HG03045 (cell line): ENCODE measurements at regions not wholly inside any gene's neighbourhood (a gene's known extent, or its start where the extent isn't known, plus 50 kb on each side); places are given as distances from the start of the nearest gene placed in this dataset.
"Not testable (repeated sequence)": the region's sequence is repeated elsewhere in the genome, so short reads cannot be mapped to it uniquely, and the experiment has no call there.

ENCODE experiments used
- ATAC-seq: cut with Tn5 transposase; IDR thresholded peaks from one replicate; pipeline ENCODE4 v1.9.1; 2021; ENCODE audit warnings: mild to moderate bottlenecking, moderate library complexity; ENCODE audit not compliant: unreplicated experiment

GRCh38 chr4:156335721-156336120 lies 382.1 kb upstream of the CTSO start:
- no peak for ATAC-seq

DNA sequence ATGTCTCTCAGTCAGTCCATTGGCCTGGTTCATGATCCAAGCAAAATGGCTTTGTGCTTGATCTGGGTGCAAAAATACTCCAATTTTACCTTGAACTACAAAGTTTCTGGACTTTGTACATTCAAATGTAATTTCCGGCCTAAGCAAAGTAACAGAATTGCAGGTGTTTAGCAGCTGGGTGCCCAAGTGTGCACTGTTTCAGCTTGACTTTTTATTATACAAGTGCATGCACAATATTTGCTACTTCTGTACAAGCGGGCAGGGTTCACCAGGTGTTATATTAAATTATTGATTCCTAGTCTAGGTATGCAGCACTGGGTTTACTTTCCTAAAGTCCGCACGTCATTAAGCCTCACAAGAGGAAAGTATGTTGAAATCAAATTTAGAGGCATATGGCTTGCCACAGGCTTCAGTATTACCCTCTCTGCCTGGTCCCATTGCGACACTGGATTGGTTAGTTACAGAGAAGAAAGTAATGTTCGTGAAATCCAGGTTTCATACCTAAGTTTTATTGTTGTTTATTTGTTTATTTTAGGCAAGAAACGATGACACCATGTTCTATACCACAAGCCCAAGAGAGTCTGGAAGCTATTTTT lies 376.9 kb upstream of the CTSO start:
- no peak for ATAC-seq

DNA sequence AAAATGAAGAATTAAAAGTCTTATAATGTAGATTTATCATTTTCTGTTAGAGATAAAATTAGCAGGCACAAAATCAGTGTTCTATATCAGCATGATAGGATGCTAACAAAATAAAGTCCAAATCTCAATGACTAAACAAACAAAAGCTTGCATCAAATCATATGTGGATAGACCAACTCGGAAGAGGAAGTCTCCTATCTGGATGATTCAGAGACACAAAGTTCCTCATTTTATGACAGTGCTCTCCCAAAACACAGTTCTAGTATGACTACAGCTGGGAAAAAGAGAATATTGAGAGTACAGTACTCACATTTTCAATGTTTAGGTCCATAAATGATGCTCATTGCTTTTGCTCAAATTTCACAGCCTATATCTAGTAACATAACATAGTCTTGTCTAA lies 376.1 kb upstream of the CTSO start:
- ATAC-seq: no peak

GRCh38 chr4:156328882-156329281 lies 375.2 kb upstream of the CTSO start:
- ATAC-seq: no peak

DNA sequence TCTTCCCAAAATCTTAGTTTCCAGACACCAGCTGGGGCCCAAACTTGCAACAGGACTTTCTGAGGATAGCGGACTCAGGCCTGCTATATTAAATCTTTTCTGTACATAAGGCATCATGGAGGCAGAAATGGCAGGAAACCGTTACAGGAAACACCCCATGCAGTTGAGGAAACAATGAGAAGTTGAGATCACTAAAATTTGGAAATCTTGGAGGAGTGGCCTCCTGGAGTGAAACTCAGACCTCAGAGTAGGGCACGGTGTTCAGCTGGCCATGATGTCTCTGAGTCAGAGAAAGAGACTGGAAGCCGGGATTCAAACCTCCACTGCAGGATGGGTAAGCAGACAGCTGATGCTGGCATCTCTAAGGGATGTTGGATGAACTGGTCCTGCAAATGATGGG lies 372.6 kb upstream of the CTSO start:
- ATAC-seq: no peak

DNA sequence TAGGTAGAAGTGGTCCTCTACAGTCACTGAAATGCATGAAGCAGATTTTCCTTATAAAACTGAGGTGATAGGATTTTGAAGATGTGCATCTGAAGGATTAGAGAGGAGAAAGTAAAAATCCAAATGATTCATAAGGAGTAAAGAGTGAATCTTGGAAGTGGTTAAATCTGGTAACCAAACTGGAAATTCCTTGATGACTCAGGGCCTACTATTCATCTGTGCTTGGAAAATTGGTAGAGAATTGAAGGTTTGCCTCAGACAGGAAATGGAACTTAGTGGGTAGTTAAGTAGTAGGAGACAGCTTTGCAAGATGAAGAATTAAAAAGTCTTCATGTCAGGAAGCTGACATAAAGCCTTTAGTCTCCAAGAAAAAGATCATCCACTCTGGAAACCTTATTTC lies 368.9 kb upstream of the CTSO start:
- no peak for ATAC-seq

- ATAC-seq: no peak
These were observed 367.5 kb upstream of the CTSO start for GRCh38 chr4:156321203-156321602.

DNA sequence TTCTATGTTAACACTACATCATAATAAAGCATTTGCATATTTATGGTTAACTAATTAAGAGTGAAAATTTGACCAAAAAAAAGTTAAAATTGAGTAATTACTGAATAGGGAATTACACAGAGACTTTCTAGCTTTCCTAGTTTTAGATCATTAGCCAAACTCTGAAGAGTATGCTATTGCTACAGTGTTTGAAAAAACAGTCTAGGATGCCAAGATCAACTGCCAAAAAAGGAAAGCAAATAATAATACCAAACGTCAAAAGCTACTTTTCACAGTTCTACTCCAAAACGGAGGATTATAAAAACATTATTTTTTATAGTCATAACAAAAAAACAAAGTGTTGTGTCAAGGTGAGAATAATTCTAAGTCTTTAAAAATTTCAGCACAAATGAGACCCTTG lies 359.8 kb upstream of the CTSO start:
- ATAC-seq: no peak

GRCh38 chr4:156312261-156312847 lies 358.7 kb upstream of the CTSO start:
- no peak for ATAC-seq

- ATAC-seq: no peak
These were observed 355.4 kb upstream of the CTSO start for GRCh38 chr4:156309031-156309430.

- ATAC-seq: no peak
These were observed 350.0 kb upstream of the CTSO start for GRCh38 chr4:156303708-156304107.

DNA sequence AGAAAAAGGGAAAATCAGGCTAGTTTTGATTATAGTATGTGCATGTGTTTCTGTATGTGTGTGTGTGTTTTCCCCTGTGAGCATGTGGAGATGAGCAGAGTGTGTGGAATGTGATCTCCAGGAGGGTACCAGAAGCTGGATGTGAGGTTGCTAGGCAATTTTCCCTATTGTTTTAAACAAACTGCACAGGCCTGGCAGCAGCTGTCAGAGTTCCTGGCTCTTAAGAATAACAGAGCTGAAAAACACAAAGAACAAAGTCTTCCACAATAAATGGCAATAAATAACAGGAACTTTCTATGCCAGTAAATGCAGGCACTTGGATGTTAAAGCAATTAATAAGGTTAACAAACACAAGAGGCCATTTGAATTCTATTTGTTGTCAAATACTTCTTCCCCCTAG lies 344.6 kb upstream of the CTSO start:
- ATAC-seq: no peak

DNA sequence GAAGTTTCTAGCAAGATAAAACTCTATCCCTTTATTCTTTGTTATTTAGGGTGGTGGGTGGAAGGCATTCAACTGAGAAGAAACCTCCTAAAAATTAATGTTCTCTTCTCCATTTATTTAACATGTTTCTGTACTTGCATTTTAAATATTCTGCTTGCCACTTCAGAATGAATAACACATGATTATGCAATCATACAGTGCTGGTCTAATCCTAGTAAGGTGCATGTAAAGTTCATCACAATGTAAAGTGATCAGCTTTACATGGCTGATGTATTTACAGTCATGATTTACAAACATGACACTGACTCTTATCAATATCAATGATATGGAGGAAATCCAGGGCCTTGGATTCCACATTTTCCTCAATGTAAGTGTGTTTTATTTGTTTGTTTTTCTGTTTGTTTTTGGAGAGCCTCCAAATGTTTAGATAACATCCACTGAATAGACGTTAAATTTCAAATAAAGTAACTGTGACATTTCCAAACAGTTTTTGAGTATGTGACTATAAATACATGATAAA lies 342.1 kb upstream of the CTSO start:
- no peak for ATAC-seq

DNA sequence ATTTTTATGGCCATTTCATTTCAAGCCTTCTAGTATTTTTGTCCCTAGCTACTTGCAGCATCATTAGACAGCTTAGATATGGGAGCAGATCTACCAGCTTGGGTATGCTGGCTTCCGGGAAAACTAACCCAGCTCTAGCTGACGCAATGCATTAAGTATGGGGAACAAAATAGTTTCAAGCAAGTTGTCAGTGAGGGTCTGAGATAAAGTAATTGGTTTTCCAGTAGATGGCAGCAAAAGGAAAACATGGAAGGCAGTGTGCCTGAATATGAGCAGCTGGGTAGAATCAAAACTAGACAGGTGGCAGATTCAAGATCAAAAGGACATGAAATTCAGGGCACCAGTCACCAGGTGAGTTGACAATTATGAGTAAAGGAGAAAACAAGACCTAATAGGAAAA lies 340.9 kb upstream of the CTSO start:
- no peak for ATAC-seq

- no peak for ATAC-seq
These were observed 340.1 kb upstream of the CTSO start for GRCh38 chr4:156293657-156294297.

DNA sequence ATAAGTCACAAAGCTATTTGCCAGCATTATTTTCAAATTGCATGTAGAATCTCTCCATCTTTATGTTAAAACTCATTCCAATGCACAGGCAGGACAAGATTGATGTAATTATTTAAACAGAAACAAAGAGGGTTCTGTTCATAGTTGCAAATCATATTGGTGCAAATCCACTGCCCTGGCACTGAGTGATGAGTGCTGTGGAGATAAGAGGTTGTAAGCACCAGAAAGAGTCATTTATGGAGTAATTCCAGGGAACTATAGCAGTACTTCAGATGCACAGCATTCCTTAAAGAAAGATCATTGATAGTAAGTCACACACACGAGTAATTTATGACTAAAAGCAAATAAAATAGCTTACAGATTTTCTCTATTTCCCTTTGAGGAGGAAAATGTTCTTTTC lies 337.7 kb upstream of the CTSO start:
- no peak for ATAC-seq

DNA sequence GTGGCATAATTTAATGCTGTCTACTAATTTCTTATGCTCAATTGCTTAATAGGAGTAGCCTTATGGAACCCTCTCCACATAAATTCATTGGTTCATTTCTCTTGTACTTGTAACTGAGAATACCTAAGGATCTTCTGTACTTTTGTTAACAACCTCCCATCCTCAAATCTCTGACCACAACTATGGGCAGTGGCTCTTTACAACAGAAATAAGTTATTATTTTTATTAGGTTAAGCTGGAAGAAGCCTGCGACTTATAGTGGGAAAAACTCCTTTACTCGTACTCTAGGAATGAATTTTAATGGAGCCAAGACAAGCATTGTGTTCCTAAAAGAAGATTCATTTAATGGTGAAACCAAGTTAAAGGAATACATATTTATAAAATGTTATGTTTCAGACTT lies 337.1 kb upstream of the CTSO start:
- no peak for ATAC-seq

DNA sequence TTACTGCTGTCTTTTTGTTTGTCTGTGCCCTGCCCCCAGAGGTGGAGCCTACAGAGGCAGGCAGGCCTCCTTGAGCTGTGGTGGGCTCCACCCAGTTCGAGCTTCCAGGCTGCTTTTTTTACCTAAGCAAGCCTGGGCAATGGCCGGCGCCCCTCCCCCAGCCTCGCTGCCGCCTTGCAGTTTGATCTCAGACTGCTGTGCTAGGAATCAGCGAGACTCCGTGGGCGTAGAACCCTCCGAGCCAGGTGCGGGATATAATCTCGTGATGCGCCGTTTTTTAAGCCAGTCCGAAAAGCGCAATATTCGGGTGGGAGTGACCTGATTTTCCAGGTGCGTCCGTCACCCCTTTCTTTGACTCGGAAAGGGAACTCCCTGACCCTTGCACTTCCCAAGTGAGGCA lies 336.4 kb upstream of the CTSO start:
- not testable (repeated sequence) for ATAC-seq

GRCh38 chr4:156280686-156281085 lies 327.0 kb upstream of the CTSO start:
- ATAC-seq: no peak

- no peak for ATAC-seq
These were observed 311.7 kb upstream of the CTSO start for GRCh38 chr4:156265407-156265806.

DNA sequence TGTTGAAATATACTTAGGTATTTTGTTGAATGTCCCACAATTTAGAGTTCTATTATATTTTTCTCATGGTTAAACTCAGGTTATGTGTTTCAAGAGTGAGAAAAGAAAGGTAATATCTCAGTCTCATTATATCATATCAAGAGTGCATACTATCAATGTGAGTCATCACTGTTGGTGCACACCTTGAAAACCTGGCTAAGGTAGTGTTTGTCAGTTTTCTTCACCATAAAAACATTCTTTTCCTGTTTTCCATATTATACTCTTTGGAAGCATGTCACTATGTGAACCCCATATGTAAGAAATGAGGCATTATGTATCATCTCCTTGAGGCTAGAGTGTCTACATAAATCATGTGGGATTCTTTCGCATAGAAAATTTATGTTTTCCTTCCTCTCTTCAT lies 307.6 kb upstream of the CTSO start:
- ATAC-seq: no peak

DNA sequence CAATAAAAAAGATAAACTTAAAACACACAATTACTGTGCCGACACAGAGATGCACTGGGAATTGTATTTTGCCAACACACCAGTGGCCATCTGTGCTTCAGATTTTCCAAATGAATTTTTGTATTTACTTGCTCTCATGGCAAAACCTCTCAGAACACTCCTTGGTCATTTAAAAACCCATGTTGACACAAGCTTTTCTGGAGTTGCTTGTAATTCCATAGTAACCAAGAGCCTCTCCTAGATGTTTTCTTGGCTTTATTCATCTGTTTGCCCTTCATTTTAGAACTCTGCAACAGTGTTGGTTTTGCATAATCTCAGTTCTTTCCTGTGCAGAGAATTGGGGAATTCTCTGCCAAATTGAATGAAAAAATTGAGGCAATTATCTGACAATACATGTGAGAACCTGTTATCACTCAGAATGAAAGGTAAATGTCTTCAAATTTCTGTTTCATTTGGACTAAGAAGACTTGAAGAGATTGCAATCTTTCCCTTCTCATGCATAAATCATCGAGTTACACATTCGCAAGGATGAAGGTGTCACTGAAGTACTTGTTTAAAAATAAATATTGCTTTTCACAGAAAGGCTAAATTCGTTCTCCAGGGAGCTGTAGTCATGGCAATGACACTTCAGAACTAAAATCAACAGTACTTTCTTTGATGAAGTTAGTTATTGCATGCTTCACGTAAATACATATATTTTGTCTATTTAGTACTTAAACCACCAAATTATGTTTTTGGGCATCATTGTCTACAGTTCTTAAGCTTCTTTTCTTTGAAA lies 301.8 kb upstream of the CTSO start:
- no peak for ATAC-seq
